HG03280 (cell line): ENCODE measurements at regions not wholly inside any gene's neighbourhood (a gene's known extent, or its start where the extent isn't known, plus 50 kb on each side); places are given as distances from the start of the nearest gene placed in this dataset.
"Not testable (repeated sequence)": the region's sequence is repeated elsewhere in the genome, so short reads cannot be mapped to it uniquely, and the experiment has no call there.

ENCODE experiments used
- ATAC-seq: cut with Tn5 transposase; IDR thresholded peaks from one replicate; pipeline ENCODE4 v1.9.1; 2021; ENCODE audit warnings: mild to moderate bottlenecking, moderate library complexity; ENCODE audit not compliant: unreplicated experiment

DNA sequence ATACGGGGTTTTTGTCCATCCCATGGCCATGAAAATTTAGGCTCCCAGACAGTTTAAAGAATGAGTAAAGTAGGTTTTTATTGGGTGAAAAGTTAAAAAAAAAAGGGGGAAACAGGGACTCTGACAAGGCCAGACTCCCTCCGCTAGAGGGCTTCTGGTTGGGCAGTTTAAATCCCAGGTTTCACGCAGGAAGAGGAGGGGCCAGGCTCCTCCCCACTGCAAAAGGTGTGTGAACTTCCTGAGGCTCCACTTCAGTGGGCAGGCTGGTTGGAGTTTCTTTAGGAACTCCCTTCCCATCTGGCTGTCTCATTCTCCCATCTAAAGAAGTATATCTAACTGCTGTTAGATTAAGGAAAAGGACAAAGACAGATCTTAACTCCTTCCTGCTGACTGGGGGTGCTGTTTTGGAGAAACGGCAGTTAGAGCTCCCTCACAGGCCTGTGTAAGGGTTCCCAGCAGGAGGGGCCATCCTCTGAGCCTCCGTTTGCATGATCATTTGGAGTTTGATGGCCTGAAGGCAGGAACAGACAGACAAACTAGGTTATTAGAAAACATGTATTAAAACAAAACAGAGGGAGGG lies 1160.7 kb downstream of the CNTNAP5 start:
- ATAC-seq: no peak

DNA sequence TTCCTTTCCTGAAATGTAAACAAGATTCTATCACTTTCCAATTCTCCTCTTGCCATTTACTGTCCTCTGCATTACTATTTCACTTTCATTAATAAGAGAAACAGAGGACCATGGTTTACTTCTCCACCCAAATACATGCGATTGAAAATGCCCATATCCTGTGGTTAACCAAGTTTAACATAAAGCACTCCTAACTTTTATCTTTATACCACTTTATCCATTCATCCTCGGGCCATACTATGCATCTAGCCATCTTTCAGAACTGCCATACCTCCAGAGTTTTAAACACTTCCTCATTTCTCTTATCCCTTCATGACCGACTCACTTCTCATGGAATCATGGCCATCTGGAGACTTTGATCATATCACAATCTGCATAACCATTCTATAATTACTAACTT lies 1182.3 kb downstream of the CNTNAP5 start:
- ATAC-seq: no peak

DNA sequence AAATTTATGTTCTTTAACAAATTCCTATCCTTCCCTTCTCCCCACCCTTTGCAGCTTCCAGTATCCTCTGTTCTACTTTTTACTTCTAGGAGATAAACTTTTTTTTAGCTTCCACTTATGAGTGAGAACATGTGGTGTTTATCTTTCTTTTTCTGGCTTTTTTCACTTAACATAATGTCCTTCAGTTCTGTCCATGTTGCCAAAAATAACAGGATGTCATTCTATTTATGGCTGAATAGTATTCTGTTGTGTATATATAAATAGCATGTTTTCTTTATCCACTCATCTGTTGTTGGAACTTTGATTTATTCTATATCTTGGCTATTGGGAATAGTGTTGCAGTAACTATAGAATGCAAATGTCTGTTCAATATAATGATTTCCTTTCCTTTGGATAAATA lies 1191.2 kb downstream of the CNTNAP5 start:
- ATAC-seq: no peak

DNA sequence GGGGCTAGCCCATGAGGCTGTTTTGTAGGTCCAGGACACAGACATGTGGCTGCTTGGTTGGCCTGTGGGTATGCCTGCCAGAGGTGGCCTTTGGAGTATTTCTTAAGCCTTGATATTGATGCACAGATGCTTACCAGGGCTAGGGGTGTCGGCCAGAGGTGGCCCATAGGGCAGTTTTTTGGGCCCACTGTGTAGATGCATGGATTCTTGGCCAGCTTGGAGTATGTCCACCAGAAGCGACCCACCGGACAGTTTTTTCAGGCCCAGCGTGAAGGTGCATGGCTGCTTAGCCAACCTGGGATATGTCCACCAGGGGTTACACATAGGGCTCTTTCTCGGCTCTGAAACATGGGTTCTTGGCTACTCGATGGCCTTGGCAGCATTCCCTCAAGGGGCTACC lies 1199.1 kb downstream of the CNTNAP5 start:
- ATAC-seq: no peak

DNA sequence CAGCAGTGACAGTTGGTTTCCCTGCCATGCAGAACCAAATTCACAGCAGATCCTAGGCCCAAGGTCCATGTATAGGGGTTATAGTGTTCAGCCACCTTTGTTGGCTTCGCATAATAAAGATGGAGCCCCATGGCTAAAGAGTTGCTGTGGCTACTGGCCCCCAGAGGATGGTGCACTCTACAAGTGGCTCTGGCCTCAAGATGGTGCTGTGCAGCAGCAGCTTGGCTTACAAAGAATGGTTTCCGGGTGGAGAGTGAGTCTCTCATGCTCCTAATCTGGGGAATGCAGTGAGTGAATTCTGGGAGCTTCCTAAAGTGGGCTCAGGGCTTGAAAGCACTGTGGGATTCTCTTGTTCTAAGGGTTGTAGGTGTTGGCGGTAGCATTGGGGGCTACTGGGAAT lies 1199.7 kb downstream of the CNTNAP5 start:
- ATAC-seq: no peak

DNA sequence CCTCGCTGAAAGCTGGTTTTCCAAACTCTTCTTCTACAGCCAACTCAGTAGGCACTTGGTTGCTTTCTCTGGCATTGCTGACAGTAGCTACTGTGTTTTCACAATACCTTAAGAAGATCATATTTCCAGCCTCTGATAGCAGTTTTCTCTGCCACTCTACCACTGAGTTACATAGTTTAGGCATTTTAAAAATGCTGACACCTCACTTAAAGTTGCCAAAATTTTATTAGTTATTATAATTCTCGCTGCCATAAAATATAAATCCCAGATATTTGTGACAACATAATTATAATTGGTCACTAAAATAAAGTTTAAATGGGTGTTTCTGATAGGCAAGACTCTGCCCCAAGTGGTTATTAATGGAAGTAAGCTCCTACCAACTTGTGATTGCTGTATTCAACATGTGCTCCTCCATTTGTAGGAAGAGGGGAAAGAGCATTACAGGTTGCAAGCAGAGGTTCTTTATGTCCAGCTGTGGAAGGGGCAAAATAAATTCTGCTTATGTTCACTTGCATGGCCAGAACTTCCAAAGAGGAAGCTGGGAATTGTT lies 1202.8 kb downstream of the CNTNAP5 start:
- no peak for ATAC-seq

DNA sequence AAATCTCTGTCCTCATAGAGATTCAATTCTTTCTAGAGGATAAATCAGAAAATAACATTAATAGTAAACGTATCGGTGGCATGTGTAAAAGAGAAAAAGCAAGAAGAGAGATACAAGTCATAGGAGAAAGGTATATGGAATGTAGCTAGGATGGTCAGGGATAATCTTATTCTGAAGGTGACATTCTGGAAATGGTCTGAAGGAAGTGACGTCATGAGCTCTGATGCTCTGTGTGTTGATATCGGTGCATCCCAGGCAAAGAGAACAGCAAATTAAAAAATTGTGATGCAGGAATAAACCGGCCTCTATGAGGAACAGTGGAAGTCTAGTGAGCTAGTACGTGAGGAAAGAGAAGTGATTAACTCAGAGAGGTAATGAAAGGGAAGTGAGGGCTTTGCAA lies 1215.8 kb downstream of the CNTNAP5 start:
- no peak for ATAC-seq

DNA sequence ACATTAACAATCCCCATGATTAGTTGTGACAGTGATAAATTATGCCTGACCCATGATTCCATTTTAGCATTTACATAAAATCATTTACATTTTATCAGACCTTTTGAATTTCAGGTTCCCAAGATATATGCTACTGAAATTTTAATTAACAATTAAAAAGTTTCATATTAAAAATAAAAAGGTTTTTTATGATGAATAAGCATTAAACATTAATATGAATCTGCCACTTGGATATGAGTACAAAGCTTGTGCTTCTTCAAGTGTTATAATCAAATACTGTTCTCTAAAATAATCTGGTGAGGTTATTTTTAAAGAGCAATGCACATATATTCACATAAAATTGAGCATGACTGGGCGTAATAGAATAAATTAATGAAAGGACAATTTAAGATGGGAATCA lies 1218.0 kb downstream of the CNTNAP5 start:
- ATAC-seq: no peak

DNA sequence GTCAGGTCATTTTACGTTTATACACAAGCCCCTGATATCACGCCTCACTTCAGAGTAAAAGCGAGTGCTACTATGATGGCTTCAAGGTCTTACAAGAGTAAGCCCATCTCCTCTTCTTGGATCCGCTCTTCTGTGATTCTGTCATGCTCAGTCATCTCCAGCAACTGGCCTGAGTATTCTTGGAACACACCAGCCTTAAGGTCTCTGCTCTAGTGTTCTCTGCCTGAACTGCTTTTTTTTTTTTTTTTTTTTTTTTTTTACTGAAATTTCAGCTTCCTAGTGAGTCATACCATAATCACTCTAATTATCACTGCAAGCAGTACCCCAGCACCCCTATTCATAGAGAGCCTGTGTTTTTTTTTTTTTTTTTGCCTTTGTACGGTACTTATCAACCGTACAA lies 1228.9 kb downstream of the CNTNAP5 start:
- ATAC-seq: no peak

DNA sequence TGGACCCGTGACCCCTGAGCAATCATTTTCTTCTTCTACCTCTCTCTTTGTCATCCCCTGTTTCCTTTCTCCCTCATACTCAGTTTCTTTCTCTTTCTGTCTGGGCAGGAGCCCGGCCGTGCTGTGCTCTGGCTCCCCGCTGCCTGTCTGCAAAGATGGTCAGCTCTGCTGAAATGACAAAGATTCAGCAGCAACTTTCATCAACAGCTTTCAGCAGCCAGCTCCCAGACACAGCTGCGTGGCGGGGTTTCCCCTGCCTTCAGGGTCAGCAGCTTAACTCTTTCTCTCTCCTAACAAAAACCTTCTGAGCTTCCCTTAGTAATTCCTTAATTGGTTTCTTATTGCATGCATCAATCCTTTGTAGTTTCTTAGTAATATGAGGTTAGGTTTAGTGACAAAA lies 1234.4 kb downstream of the CNTNAP5 start:
- no peak for ATAC-seq

DNA sequence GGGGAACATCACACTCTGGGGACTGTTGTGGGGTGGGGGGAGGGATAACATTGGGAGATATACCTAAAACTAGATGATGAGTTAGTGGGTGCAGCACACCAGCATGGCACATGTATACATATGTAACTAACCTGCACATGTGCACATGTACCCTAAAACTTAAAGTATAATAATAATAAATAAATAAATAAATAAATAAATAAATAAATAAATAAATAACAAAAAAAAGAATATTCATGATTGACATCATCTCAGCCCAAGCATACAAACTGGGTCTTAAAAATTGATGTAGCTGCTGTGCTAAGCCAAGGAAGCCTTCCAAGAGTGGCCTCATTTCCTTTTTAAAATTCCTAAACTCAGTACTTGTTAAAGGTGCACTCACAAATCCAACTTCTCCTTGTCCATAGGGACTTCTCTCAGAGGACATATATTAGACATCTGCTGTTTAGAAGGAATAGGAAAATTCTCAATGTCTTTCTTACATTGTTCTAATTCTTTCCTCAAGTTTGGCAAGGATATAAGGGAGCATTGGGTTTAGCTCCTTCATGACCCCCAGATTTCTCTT lies 1235.4 kb downstream of the CNTNAP5 start:
- ATAC-seq: not testable (repeated sequence)

DNA sequence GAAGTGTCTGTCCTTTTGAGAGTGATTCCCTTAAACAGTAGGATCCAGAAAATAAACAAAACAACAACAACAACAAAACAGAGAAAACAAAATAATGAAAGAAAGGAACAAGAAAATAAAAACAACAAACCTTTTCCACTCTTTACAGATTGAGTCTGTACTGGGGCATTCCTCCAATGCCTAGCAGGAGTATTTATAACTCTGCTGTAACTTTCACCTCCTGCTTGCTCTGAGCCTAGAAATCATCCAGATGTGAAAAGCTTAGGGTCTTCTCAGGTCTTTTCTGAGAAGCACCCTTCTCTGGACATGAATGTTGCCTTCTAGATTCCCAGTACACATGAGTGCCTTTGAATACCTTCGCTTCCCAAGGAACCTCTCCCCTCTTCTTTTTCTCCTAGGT lies 1239.4 kb downstream of the CNTNAP5 start:
- ATAC-seq: no peak

DNA sequence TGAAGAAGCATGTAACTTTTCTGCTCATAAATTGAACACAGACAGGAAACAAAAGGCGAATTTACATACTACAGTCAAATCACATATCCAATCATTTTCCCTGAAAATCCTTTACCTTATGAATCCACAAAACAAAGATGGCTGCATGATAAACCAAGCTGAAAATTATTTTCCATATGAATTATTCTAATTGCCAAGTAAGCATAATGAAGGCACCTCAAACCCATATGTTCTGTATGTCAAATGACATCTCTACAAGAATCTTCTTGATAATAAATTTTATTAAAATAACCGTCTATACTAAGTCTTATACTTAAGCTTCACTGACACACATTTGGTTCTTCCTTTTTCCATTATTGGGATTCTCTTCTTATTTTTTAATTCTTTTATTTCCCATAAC lies 1242.6 kb downstream of the CNTNAP5 start:
- no peak for ATAC-seq

DNA sequence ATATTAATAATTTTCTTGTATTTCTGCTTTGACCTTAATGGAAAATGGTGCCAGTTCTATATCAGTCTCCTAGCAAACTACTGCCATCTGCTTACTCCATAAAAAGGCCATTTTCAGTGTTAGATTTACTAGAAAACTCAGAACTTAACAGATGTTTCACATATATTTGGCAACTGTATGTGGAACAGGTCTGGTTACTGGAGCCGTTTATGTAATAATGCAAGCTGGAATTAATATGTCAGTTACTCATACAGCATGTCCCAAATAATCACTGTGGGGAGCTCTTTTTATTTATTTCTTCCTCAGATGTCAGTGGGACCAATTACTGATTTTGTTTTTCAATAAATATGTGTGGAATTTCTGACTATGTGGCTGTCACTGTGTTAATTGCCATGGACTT lies 1247.6 kb downstream of the CNTNAP5 start:
- ATAC-seq: no peak

DNA sequence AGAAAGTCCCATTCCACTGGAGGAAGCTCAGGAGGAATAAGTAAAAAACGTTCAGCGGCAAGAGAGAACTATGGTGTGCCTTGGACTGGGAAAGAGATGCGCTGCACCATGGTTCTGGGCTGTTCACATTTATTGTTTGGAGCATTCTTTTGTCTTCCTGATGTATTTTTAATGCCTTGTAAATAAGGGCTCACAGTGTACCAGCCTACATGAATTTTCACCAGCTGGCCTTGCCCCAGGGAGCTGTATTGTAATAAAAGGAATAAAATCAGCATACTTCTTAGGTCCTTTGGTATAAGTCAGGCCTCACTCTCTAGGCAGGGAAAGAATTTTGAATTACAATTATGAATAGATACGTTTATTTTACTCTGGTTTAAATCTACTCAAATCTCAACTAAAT lies 1249.6 kb downstream of the CNTNAP5 start:
- no peak for ATAC-seq

DNA sequence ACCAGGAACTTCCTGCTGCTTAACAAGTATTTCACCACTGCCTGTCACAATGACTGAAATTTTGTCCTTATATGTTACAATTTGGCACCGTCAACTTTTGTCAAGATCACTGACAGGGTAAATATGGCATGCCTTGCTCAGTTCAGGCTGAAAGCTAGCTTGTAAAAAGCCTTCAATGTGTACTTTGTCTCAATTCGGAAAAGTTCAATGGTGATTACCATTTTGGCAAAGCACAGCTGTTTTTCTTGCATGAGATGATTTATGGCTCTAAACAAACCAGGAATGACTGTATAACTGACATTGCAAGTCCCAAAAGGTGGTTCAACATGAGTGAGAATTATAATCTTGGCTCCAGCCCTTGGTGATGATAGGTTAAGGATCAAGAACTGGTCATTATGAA lies 1255.2 kb downstream of the CNTNAP5 start:
- no peak for ATAC-seq

DNA sequence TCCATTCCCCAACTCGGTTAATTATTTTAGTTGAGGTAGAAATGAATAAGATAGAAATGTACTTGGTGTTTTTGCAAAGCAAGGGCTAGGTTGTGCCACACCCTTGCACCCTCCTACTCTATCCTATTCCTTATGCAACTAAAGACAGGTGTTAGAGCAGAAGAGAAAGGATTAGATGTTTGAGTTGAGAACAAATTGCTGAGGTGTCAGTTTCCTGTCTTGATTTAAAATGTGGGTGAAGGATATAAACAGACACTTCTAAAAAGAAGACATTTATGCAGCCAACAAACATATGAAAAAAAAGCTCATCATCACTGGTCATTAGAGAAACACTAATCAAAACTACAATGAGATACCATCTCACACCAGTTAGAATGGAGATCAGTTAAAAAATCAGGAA lies 1256.2 kb downstream of the CNTNAP5 start:
- ATAC-seq: no peak

DNA sequence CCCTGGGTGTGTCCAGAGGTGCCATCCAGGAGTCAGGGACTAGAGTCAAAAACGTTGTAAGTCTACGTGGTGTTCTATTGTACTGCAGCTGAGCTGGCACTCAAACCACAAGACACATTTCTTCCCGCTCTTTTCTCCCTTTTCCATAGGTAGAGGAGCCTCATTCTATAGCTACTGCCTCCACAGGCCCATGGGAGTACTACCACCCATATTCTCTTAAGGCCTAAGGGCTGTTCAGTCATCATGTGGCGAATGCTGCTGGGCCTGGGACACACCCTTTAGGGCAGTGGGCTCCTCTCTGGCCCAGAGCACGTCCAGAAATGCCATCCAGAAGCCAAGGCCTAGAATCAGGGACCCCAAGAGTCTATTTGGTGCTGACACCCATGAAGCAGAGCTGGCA lies 1271.7 kb downstream of the CNTNAP5 start:
- no peak for ATAC-seq

DNA sequence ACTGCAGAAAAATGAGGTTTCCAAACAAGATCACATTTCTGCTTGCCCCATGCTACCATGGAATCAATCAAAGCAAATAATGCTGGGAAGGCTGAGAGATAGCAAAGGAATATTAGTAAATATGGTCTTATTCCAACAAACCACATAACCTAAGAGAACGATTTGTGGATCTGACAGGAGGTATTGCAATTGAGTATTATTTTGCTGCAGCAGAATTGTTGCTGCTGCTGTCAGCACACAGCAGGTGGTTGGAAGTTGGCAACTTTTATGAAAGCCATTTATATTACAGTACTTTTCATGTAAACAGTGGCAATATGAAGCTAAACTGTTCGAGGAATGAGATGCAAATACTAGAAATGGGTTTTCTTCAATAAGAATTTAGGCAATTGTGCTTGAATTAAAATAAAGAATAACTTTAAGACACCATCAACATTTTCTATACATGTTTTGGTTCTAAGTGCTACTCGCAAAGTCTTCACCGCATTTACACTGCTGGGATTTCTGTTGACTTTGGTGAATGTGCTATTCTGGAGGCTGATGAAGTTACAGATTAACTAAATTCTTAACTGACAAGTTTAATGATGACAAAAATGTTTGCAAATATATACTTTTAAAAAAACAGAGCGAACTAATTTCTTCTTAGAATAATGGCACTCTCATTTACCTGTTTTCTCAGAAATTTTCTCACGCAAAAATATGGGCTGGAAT lies 1285.7 kb downstream of the CNTNAP5 start:
- no peak for ATAC-seq

DNA sequence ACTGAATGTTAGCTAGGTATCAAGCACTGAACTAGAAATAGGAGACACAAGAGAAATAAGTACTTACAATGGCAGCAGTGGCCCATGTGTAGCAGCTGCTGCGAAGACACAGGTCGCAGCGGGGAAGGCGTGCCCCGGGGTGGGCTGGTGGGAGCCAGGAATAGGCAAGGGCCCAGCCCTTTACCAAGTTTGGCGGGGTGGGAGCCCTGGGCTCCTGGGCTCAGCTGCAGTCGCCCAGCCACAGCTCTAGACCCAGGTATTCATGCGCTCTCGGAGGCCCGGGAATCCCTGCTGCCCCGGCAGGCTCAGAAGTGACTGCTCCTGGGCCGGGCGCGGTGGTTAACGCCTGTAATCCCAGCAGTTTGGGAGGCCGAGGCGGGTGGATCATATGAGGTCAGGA lies 1287.3 kb downstream of the CNTNAP5 start:
- no peak for ATAC-seq

DNA sequence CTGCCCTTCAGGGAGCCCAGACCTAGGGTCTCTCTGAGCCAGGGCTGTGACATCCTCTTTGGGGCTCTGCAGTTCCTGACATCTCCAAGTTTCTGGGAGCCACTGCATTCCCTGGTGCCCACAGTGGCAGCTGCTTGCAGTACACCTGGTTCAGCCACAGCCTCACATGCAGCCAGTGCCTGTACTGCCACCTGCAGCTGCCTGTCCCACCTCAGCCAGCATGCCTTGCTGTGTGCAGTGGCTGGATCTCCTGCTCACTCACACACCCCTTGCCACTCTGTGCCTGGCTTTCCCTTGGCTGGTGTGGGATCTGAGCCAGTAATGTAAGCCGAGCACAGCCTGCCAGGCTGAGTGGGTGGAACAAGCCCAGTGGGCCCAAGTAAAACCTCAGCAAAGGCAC lies 1288.7 kb downstream of the CNTNAP5 start:
- ATAC-seq: no peak

DNA sequence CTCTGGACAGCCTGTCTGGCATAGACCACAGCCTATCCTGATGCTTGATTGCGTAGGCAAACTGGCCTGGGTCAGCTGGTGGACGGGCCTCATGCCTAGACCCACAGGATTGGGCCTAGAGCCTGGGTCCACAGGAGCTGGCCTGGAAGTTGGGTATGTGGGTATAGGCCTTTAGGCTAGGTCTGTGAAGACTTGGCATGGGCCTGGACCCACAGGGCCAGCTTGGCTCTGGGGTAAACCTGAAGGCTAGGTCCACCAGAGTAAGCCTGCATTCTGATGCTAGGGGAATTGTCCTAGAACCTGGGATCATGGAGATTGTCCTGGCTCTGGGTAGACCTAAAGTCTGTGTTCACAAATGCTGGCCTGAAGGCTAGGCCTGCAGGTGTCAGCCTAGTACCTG lies 1293.7 kb downstream of the CNTNAP5 start:
- no peak for ATAC-seq
